Medulla oblongata (tissue), 1 donor: ENCODE measurements at regions not wholly inside any gene's neighbourhood (a gene's known extent, or its start where the extent isn't known, plus 50 kb on each side); places are given as distances from the start of the nearest gene placed in this dataset.
A peak's percentile ranks its signal among the peaks of the same experiment; 100 is the strongest.
"Not testable (repeated sequence)": the region's sequence is repeated elsewhere in the genome, so short reads cannot be mapped to it uniquely, and the experiment has no call there.

Experiments used
- DNase-seq: peaks from one replicate; pipeline ENCODE4 v3.0.0-alpha.2; 2015; ENCODE audit errors: extremely low spot score

- DNase-seq: no peak
These were observed 101.7 kb downstream of the NAA11 start for GRCh38 chr4:79223993-79224776.

- no peak for DNase-seq
These were observed 108.8 kb downstream of the NAA11 start for GRCh38 chr4:79217025-79217424.

GRCh38 chr4:79213702-79214101 is 112.2 kb downstream of the NAA11 start:
- DNase-seq: no peak

- no peak for DNase-seq
These were observed 112.9 kb downstream of the NAA11 start for GRCh38 chr4:79213010-79213409.

- DNase-seq: no peak
These were observed 113.5 kb downstream of the NAA11 start for GRCh38 chr4:79212311-79212710.

- no peak for DNase-seq
These were observed 114.4 kb downstream of the NAA11 start for GRCh38 chr4:79211490-79211889.

- no peak for DNase-seq
These were observed 115.2 kb downstream of the NAA11 start for GRCh38 chr4:79210636-79211049.

- no peak for DNase-seq
These were observed 115.8 kb downstream of the NAA11 start for GRCh38 chr4:79209822-79210635.

GRCh38 chr4:79209081-79209480 is 116.8 kb downstream of the NAA11 start:
- no peak for DNase-seq

GRCh38 chr4:79207281-79207680 is 118.6 kb downstream of the NAA11 start:
- no peak for DNase-seq

GRCh38 chr4:79206660-79207059 is 119.2 kb downstream of the NAA11 start:
- DNase-seq: no peak

GRCh38 chr4:79205121-79205520 is 120.7 kb downstream of the NAA11 start:
- no peak for DNase-seq

- DNase-seq: no peak
These were observed 123.9 kb downstream of the NAA11 start for GRCh38 chr4:79201971-79202370.

- DNase-seq: no peak
These were observed 126.1 kb downstream of the NAA11 start for GRCh38 chr4:79199743-79200142.

GRCh38 chr4:79198951-79199587 is 126.8 kb downstream of the NAA11 start:
- DNase-seq: no peak

- no peak for DNase-seq
These were observed 128.4 kb downstream of the NAA11 start for GRCh38 chr4:79197275-79198009.

GRCh38 chr4:79191292-79191691 is 134.6 kb downstream of the NAA11 start:
- not testable (repeated sequence) for DNase-seq

- no peak for DNase-seq
These were observed 140.3 kb downstream of the NAA11 start for GRCh38 chr4:79185526-79186045.

- DNase-seq: no peak
These were observed 141.4 kb downstream of the NAA11 start for GRCh38 chr4:79184476-79184875.

GRCh38 chr4:79182209-79182608 is 143.7 kb downstream of the NAA11 start:
- no peak for DNase-seq

- no peak for DNase-seq
These were observed 144.7 kb downstream of the NAA11 start for GRCh38 chr4:79181190-79181589.

GRCh38 chr4:79178760-79179159 is 147.1 kb downstream of the NAA11 start:
- peak; percentile 79 for DNase-seq
